Keratinocyte (primary cell): ENCODE measurements at regions not wholly inside any gene's neighbourhood (a gene's known extent, or its start where the extent isn't known, plus 50 kb on each side); places are given as distances from the start of the nearest gene placed in this dataset.

ENCODE experiments used
- EZH2 ChIP-seq: IDR thresholded peaks from one replicate; pipeline ENCODE4 v1.6.1; 2012; ENCODE audit warnings: inconsistent platforms, mild to moderate bottlenecking, low read length, moderate library complexity
- TF ChIP-seq, protein P1 (sequence below), 3 experiments: IDR thresholded peaks in 1 of 3; conservative IDR thresholded peaks in 1 of 3; optimal IDR thresholded peaks in 1 of 3; 2 replicates in 2 of 3; 3 replicates in 1 of 3; pipeline versions ENCODE3 to v1.5.1; 2011; ENCODE audit warnings: low read length in 3 of 3, mild to moderate bottlenecking in 3 of 3, moderate library complexity in 2 of 3, control low read depth in 1 of 3, inconsistent platforms in 1 of 3; ENCODE audit not compliant: insufficient read depth in 2 of 3; ENCODE audit errors: extremely low read depth in 1 of 3

DNA sequence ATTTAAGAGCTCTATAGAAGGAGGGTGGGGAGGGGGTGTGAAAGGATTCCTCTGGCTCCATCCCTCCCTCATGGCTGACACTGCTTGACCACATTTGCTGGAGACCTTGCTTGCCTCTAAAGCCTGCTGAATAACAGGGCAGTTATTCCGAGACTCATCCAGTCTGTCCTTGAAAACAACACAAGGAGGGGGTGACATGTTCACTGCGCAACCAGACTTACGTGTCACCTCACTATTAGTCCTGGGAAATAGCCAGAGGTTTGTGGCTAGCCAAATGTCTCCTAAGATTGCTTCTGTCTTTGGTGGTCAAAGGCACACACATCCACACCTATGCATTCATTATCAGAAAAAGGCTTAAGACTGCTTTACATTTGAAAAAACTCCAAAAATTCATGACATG lies 256.2 kb upstream of the SKOR2 start:
- TF ChIP-seq, protein P1, sequence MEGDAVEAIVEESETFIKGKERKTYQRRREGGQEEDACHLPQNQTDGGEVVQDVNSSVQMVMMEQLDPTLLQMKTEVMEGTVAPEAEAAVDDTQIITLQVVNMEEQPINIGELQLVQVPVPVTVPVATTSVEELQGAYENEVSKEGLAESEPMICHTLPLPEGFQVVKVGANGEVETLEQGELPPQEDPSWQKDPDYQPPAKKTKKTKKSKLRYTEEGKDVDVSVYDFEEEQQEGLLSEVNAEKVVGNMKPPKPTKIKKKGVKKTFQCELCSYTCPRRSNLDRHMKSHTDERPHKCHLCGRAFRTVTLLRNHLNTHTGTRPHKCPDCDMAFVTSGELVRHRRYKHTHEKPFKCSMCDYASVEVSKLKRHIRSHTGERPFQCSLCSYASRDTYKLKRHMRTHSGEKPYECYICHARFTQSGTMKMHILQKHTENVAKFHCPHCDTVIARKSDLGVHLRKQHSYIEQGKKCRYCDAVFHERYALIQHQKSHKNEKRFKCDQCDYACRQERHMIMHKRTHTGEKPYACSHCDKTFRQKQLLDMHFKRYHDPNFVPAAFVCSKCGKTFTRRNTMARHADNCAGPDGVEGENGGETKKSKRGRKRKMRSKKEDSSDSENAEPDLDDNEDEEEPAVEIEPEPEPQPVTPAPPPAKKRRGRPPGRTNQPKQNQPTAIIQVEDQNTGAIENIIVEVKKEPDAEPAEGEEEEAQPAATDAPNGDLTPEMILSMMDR (optimal IDR thresholded peaks at IDR 0.05 in 1 of 3, IDR thresholded peaks at IDR 0.05 in 1 of 3, conservative IDR thresholded peaks at IDR 0.05 in 1 of 3; ENCODE audit: extremely low read depth in 1 of 3, insufficient read depth in 2 of 3, low read length in 3 of 3), result no peak
- no peak for TF ChIP-seq EZH2
